Mammary epithelial cell (primary cell): ENCODE measurements at regions not wholly inside any gene's neighbourhood (a gene's known extent, or its start where the extent isn't known, plus 50 kb on each side); places are given as distances from the start of the nearest gene placed in this dataset.

Experiments
- CTCF ChIP-seq, 2 donors: IDR thresholded peaks in 1 of 2; conservative IDR thresholded peaks in 1 of 2; 2 replicates each; pipeline ENCODE4 v1.5.1; 2011 to 2012; ENCODE audit warnings: inconsistent platforms in 2 of 2, low read length in 2 of 2, mild to moderate bottlenecking in 2 of 2, control low read depth in 1 of 2, low read depth in 1 of 2; ENCODE audit not compliant: insufficient read depth in 1 of 2; ENCODE audit errors: extremely low read depth in 1 of 2
- EZH2 ChIP-seq: IDR thresholded peaks from 2 replicates; pipeline ENCODE4 v1.6.1; 2012; ENCODE audit warnings: low read length, inconsistent platforms, borderline replicate concordance

- no peak for TF ChIP-seq CTCF (conservative IDR thresholded peaks at IDR 0.05 in 1 of 2, IDR thresholded peaks at IDR 0.05 in 1 of 2; ENCODE audit: extremely low read depth in 1 of 2, insufficient read depth in 1 of 2, low read depth in 1 of 2, low read length in 2 of 2)
- TF ChIP-seq EZH2 = no peak
These were observed 75.2 kb upstream of the MPDZ start for GRCh38 chr9:13354733-13355132.
